ENCODE measurements at regions not wholly inside any gene's neighbourhood (a gene's known extent, or its start where the extent isn't known, plus 50 kb on each side); places are given as distances from the start of the nearest gene placed in this dataset.

DNA sequence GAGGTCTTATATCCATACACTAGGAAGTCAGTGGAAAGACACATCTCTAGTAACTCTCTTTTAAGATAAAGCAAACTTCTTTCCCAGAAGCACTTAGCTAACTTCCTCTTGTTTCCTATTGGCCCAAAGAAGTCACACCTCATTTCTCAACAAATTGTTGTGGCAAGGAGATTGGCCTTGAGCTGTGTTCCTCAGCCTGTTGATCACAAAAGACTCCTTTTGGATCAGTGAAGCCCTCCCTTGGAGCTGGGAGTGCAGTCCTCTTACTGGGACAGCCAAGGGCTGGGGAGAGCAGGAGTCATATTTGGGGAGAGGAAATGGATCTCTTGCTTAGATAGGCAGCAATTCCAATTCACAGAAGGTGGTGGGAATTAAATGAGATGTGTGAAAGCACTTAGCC is 51.2 kb upstream of the DAPL1 start:
- TF ChIP-seq CTCF (IDR thresholded peaks at IDR 0.05; ENCODE audit: low read depth, low read length), result no peak
- TF ChIP-seq EZH2phosphoT487 (IDR thresholded peaks at IDR 0.05; ENCODE audit: low read depth), result no peak
